IPS-20b (cell line): ENCODE measurements at regions not wholly inside any gene's neighbourhood (a gene's known extent, or its start where the extent isn't known, plus 50 kb on each side); places are given as distances from the start of the nearest gene placed in this dataset.

Experiments used
- H3K27ac ChIP-seq: one replicate; pipeline ENCODE4 v1.5.1; 2013; ENCODE audit warnings: low read length
- H3K27me3 ChIP-seq: 2 replicates; pipeline ENCODE4 v1.6.1; 2013; ENCODE audit warnings: mild to moderate bottlenecking, low read length, inconsistent platforms; ENCODE audit not compliant: insufficient read depth
- H3K36me3 ChIP-seq: 2 replicates; pipeline ENCODE4 v1.6.1; 2013; ENCODE audit warnings: low read depth, mild to moderate bottlenecking, inconsistent platforms, low read length, moderate library complexity; ENCODE audit not compliant: insufficient read depth
- H3K4me1 ChIP-seq: 2 replicates; pipeline ENCODE4 v1.6.1; 2013; ENCODE audit warnings: mild to moderate bottlenecking, control low read depth, inconsistent platforms, low read length, moderate library complexity; ENCODE audit not compliant: insufficient read depth
- H3K4me3 ChIP-seq: 2 replicates; pipeline ENCODE4 v1.5.1; 2013; ENCODE audit warnings: mild to moderate bottlenecking, low read length, inconsistent platforms
- H3K9ac ChIP-seq: 2 replicates; pipeline ENCODE4 v1.6.1; 2013; ENCODE audit warnings: low read depth, mild to moderate bottlenecking, inconsistent platforms, low read length, moderate library complexity
- H3K9me3 ChIP-seq: 2 replicates; pipeline ENCODE4 v1.6.1; 2013; ENCODE audit warnings: mild to moderate bottlenecking, low read depth, low read length, inconsistent platforms; ENCODE audit not compliant: insufficient read depth

GRCh38 chr2:59435635-59436034, 1117.8 kb downstream of the BCL11A start:
- Histone ChIP-seq H3K36me3 (no peaks in the 10 kb centered on the region), H3K9me3 (no peaks in the 10 kb centered on the region; the same call in 1 of the 2 replicates), H3K9ac (no peak overlapping the region), H3K27ac (no peak overlapping the region), H3K4me3 (no peak overlapping the region), H3K4me1 (no peaks in the 10 kb centered on the region), H3K27me3 (no peaks in the 10 kb centered on the region)

GRCh38 chr2:59428940-59429339, 1124.5 kb downstream of the BCL11A start:
- Histone ChIP-seq H3K27me3 (no peaks in the 10 kb centered on the region), H3K27ac (no peak overlapping the region), H3K4me1 (peaks cover 6% of the 10 kb centered on the region; the same call in 1 of the 2 replicates), H3K9me3 (no peaks in the 10 kb centered on the region; the same call in 1 of the 2 replicates), H3K4me3 (no peak overlapping the region), H3K36me3 (no peaks in the 10 kb centered on the region), H3K9ac (no peak overlapping the region)

- H3K9ac ChIP-seq, result no peak overlapping the region
- H3K27ac ChIP-seq, result no peak overlapping the region
- H3K4me3 ChIP-seq, result no peak overlapping the region
- no peaks in the 10 kb centered on the region for H3K36me3 ChIP-seq
- H3K4me1 ChIP-seq, result peaks cover 6% of the 10 kb centered on the region; the same call in 1 of the 2 replicates
- no peaks in the 10 kb centered on the region for H3K9me3 ChIP-seq
- H3K27me3 ChIP-seq, result no peaks in the 10 kb centered on the region
Observed at GRCh38 chr2:59427980-59428379, 1125.5 kb downstream of the BCL11A start.

- Histone ChIP-seq H3K27ac (no peak overlapping the region), H3K9me3 (no peaks in the 10 kb centered on the region), H3K9ac (no peak overlapping the region), H3K27me3 (no peaks in the 10 kb centered on the region), H3K4me3 (no peak overlapping the region), H3K36me3 (no peaks in the 10 kb centered on the region), H3K4me1 (peaks cover 6% of the 10 kb centered on the region; the same call in 1 of the 2 replicates)
Observed at GRCh38 chr2:59425247-59425646, 1128.2 kb downstream of the BCL11A start.

DNA sequence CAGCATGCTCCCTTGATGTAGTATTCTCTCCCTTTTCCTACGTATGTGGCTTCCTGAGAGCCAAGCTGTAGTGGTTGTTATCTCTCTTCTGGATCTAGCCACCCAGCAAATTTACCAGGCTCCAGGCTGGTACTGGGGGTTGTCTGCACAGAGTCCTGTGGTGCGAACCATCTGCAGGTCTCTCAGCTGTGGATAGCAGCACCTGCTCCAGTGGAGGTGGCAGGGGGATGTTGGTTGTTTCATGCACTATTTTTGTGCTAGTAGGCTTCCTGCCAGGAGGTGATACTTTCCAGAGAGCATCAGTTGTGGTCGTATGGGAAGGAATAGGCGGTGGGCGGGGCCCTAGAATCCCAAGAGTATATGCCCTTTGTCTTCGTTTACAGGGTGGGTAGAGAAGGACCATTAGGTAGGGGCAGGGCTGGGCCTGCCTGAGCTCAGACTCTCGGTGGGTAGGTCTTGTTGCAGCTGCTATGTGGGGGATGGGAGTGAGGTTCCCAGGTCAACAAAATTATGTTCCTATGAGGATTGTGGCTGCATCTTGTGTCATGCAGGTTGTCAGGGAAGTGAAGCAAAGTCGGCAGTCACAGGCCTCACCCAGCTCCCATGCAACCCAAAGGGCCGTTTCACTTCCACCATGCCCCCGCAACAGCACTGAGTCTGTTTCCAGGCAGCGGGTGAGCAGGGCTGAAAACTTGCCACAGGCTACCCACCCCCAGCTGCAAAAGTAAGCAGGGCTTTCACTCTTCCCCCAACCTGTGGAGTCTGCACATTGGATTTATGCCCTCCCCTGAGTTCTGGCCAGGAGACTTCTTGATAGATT, 1139.5 kb downstream of the BCL11A start:
- Histone ChIP-seq H3K27me3 (no peaks in the 10 kb centered on the region), H3K4me3 (no peak overlapping the region), H3K27ac (no peak overlapping the region), H3K9ac (no peak overlapping the region), H3K36me3 (no peaks in the 10 kb centered on the region), H3K9me3 (no peaks in the 10 kb centered on the region), H3K4me1 (no peaks in the 10 kb centered on the region)

DNA sequence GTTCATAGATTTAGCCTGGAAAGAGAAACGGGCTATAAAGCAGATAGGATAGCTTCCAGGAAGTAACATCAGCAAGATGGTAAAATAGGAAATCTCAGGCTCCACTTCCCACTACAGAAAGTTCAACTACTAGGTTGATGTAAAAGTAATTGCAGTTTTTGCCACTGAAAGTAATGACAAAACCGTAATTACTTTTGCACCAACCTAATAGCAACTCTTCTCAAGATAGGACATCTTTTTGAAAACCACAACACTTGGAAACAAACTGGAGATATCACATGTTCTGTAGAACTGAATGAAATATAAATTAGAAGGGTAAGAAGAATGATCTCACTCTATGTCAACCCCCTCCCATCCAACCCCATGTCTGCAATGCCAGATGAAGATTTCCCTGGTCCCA, 1154.3 kb downstream of the BCL11A start:
- no peak overlapping the region for H3K27ac ChIP-seq
- no peaks in the 10 kb centered on the region for H3K27me3 ChIP-seq
- H3K9me3 ChIP-seq, result peaks cover 3% of the 10 kb centered on the region; the same call in 1 of the 2 replicates
- no peak overlapping the region for H3K4me3 ChIP-seq
- H3K4me1 ChIP-seq, result no peaks in the 10 kb centered on the region
- H3K9ac ChIP-seq, result no peak overlapping the region
- H3K36me3 ChIP-seq, result no peaks in the 10 kb centered on the region

DNA sequence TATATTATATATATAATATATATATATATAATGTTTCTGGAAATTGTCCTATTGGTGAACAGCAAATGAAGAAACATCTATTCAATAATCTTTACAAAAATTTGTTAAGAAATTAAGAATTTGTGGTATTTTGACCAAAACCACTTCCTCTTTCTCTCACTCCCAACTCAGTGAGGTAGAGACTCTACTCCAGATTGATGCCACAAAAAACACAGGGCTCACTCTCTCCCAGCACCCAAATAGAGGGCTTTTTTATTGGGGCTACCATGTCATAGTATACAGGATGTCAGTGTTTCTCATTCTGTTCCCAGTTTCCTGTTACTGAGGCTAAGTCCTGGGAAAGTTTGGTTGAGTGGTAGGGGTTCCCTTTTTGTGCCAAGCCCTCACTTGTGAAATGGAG, 1155.4 kb downstream of the BCL11A start:
- Histone ChIP-seq H3K27ac (no peak overlapping the region), H3K9me3 (peaks cover 3% of the 10 kb centered on the region; the same call in 1 of the 2 replicates), H3K4me3 (no peak overlapping the region), H3K36me3 (no peaks in the 10 kb centered on the region), H3K4me1 (no peaks in the 10 kb centered on the region), H3K27me3 (no peaks in the 10 kb centered on the region), H3K9ac (no peak overlapping the region)

DNA sequence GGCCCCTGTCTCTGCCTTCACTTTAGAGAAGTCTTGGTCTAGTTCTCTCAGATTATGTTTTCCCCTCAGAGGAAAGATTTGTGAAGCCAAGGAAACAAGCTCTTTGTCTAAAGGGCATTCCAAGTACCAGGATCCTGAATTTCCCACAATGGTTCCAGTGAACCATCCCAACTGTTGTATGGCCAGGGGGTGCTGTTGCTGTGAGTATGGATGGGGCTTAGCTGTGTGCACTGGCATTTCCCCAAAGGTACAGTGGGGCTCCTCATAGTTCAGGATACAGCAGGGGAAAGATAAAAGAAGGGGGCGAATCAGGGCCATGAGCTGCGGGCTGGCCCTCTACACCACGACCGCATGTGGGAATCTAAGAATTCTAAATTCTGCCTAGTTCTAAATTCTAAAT, 1154.0 kb upstream of the FANCL start:
- Histone ChIP-seq H3K4me3 (no peak overlapping the region), H3K9me3 (peaks cover 3% of the 10 kb centered on the region; the same call in 1 of the 2 replicates), H3K36me3 (no peaks in the 10 kb centered on the region), H3K9ac (no peak overlapping the region), H3K27ac (no peak overlapping the region), H3K4me1 (no peaks in the 10 kb centered on the region), H3K27me3 (no peaks in the 10 kb centered on the region)

DNA sequence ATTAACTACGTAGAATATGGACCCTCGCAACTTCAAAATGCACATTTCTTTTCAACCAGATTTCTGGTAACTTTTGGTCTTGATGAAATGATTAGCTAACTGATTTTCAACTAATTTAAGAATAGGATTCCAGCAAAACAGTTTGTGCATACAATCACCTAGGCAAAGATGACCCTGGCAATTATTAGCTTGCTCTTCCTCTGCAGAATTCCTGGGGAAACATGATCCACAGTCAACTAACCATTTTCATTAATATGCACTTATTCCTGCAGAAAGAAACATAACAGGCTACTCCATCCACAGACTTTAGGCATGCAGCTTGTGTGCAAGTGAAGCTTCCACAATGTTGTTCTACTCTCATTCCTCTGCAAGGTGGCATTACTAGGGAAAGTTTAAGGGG, 1150.8 kb upstream of the FANCL start:
- no peak overlapping the region for H3K4me3 ChIP-seq
- H3K4me1 ChIP-seq, result peaks cover 4% of the 10 kb centered on the region; the same call in 1 of the 2 replicates
- no peak overlapping the region for H3K27ac ChIP-seq
- no peak overlapping the region for H3K9ac ChIP-seq
- no peaks in the 10 kb centered on the region for H3K9me3 ChIP-seq
- no peaks in the 10 kb centered on the region for H3K36me3 ChIP-seq
- H3K27me3 ChIP-seq, result no peaks in the 10 kb centered on the region

DNA sequence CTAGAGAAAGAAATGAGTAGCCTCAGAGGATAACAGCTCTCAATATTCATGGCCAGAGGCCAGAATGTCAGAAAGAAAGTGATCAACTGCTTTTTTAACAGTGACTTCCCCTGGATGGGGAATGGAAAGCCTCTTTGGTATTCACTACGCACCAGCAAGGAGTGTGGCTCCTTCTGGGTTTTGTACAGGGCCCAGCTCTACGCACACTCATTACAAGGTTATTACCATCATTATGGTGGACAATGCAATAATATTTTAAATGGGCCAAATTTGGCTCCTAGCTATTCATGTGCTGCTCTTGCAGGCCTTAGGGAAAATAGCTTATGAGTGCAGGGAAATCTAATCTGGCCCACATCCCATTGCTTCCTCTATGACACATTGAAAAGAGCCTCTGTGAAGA, 1149.5 kb upstream of the FANCL start:
- Histone ChIP-seq H3K4me3 (no peak overlapping the region), H3K27ac (no peak overlapping the region), H3K9ac (no peak overlapping the region), H3K27me3 (no peaks in the 10 kb centered on the region), H3K4me1 (peaks cover 4% of the 10 kb centered on the region; the same call in 1 of the 2 replicates), H3K36me3 (no peaks in the 10 kb centered on the region), H3K9me3 (no peaks in the 10 kb centered on the region)

GRCh38 chr2:59389240-59389639, 1148.1 kb upstream of the FANCL start:
- no peaks in the 10 kb centered on the region for H3K9me3 ChIP-seq
- no peaks in the 10 kb centered on the region for H3K36me3 ChIP-seq
- no peak overlapping the region for H3K9ac ChIP-seq
- H3K27ac ChIP-seq, result no peak overlapping the region
- H3K27me3 ChIP-seq, result no peaks in the 10 kb centered on the region
- peaks cover 4% of the 10 kb centered on the region; the same call in 1 of the 2 replicates for H3K4me1 ChIP-seq
- H3K4me3 ChIP-seq, result no peak overlapping the region

- no peak overlapping the region for H3K27ac ChIP-seq
- peaks cover 4% of the 10 kb centered on the region; the same call in 1 of the 2 replicates for H3K4me1 ChIP-seq
- H3K9ac ChIP-seq, result no peak overlapping the region
- H3K4me3 ChIP-seq, result no peak overlapping the region
- H3K27me3 ChIP-seq, result no peaks in the 10 kb centered on the region
- H3K9me3 ChIP-seq, result no peaks in the 10 kb centered on the region
- no peaks in the 10 kb centered on the region for H3K36me3 ChIP-seq
Observed at GRCh38 chr2:59385971-59386370, 1144.8 kb upstream of the FANCL start.
